Loucy (cell line): ENCODE measurements at regions not wholly inside any gene's neighbourhood (a gene's known extent, or its start where the extent isn't known, plus 50 kb on each side); places are given as distances from the start of the nearest gene placed in this dataset.

Experiments used
- CTCF ChIP-seq: fragments of 200-600 bp; sonication (generic); conservative IDR thresholded peaks from 2 replicates; pipeline ENCODE4 v1.5.1; 2014; ENCODE audit warnings: mild to moderate bottlenecking, antibody characterized with exemption, low read length
- EZH2phosphoT487 ChIP-seq: fragments of 200-600 bp; IDR thresholded peaks from 2 replicates; pipeline ENCODE4 v1.6.1; 2018; ENCODE audit warnings: antibody characterized with exemption, mild to moderate bottlenecking, moderate library complexity, borderline replicate concordance

DNA sequence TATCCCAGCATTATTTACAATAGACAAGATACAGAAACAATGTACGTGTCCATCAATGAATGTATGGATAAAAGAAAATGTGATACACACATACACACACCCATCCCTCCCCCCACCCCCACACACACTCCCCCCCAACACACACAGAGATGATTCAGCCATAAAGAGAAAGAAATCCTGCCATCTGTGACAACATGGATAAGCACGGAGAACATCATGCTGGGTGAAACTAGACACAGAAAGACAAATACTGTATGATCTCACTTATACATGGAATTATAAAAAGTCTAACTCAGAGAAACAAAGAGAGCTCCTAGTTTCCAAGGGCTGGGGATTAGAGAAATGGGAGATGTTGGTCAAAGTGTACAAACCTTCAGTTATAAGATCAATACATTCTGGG, 104.8 kb upstream of the LY86 start:
- TF ChIP-seq CTCF (no peak), EZH2phosphoT487 (no peak)
